ENCODE measurements at regions not wholly inside any gene's neighbourhood (a gene's known extent, or its start where the extent isn't known, plus 50 kb on each side); places are given as distances from the start of the nearest gene placed in this dataset.
A peak's percentile ranks its signal among the peaks of the same experiment; 100 is the strongest.

GRCh38 chr11:122339436-122340060, 223.5 kb upstream of the BLID start:
- Mint-ChIP-seq H3K36me3 (no peaks in the 10 kb centered on the region), H3K4me1 (no peaks in the 10 kb centered on the region), H3K4me3 (no peak overlapping the region), H3K27me3 (peaks cover 0 to 8% (median 0%) of the 10 kb centered on the region in 3 donors), H3K9me3 (peaks cover 0 to 20% (median 10%) of the 10 kb centered on the region in 7 donors), H3K27ac (no peak overlapping the region)
- no peak for ATAC-seq (ENCODE audit: low read depth in 2 of 2)
- no peak for DNase-seq

GRCh38 chr11:122337704-122338103, 221.7 kb upstream of the BLID start:
- Mint-ChIP-seq H3K36me3 (no peaks in the 10 kb centered on the region), H3K4me3 (no peak overlapping the region), H3K27me3 (peaks cover 7 to 14% (median 8%) of the 10 kb centered on the region in 3 donors), H3K9me3 (peaks cover 0 to 14% (median 6%) of the 10 kb centered on the region in 7 donors), H3K27ac (no peak overlapping the region), H3K4me1 (no peaks in the 10 kb centered on the region)
- ATAC-seq (ENCODE audit: low read depth in 2 of 2) (no peak), DNase-seq (no peak)

- Mint-ChIP-seq H3K4me1 (no peaks in the 10 kb centered on the region), H3K27me3 (peaks cover 7 to 16% (median 8%) of the 10 kb centered on the region in 3 donors), H3K27ac (no peak overlapping the region), H3K4me3 (no peak overlapping the region), H3K36me3 (no peaks in the 10 kb centered on the region), H3K9me3 (peaks cover 0 to 9% (median 3%) of the 10 kb centered on the region in 7 donors)
- DNase-seq (no peak), ATAC-seq (ENCODE audit: low read depth in 2 of 2) (no peak)
Measured at GRCh38 chr11:122337241-122337640, 221.2 kb upstream of the BLID start.

GRCh38 chr11:122336706-122337105, 220.7 kb upstream of the BLID start:
- ATAC-seq (ENCODE audit: low read depth in 2 of 2) = no peak
- no peak for DNase-seq
- Mint-ChIP-seq H3K27me3 (peaks cover 7 to 16% (median 8%) of the 10 kb centered on the region in 3 donors), H3K4me1 (no peaks in the 10 kb centered on the region), H3K27ac (no peak overlapping the region), H3K4me3 (no peak overlapping the region), H3K9me3 (peaks cover 0 to 8% (median 3%) of the 10 kb centered on the region in 7 donors), H3K36me3 (no peaks in the 10 kb centered on the region)

- Mint-ChIP-seq H3K36me3 (no peaks in the 10 kb centered on the region), H3K27me3 (peaks cover 7 to 12% (median 8%) of the 10 kb centered on the region in 3 donors), H3K27ac (peak overlapping the region in 1 of 6 donors; percentile 13), H3K4me1 (no peaks in the 10 kb centered on the region), H3K9me3 (peaks cover 0 to 5% (median 2%) of the 10 kb centered on the region in 7 donors), H3K4me3 (no peak overlapping the region)
- no peak for DNase-seq
- no peak for ATAC-seq (ENCODE audit: low read depth in 2 of 2)
Measured at GRCh38 chr11:122334546-122335339, 218.7 kb upstream of the BLID start.

GRCh38 chr11:122333467-122333866, 217.5 kb upstream of the BLID start:
- Mint-ChIP-seq H3K36me3 (no peaks in the 10 kb centered on the region), H3K27ac (no peak overlapping the region), H3K4me1 (no peaks in the 10 kb centered on the region), H3K9me3 (peaks cover 0 to 3% (median 2%) of the 10 kb centered on the region in 7 donors), H3K27me3 (peaks cover 7 to 12% (median 8%) of the 10 kb centered on the region in 3 donors), H3K4me3 (no peak overlapping the region)
- ATAC-seq (ENCODE audit: low read depth in 2 of 2) (no peak), DNase-seq (no peak)

- no peak overlapping the region for H3K4me3 Mint-ChIP-seq
- no peaks in the 10 kb centered on the region for H3K4me1 Mint-ChIP-seq
- peaks cover 0 to 3% (median 2%) of the 10 kb centered on the region in 7 donors for H3K9me3 Mint-ChIP-seq
- ATAC-seq (ENCODE audit: low read depth in 2 of 2) (no peak), DNase-seq (no peak)
- H3K36me3 Mint-ChIP-seq = no peaks in the 10 kb centered on the region
- peaks cover 7 to 12% (median 8%) of the 10 kb centered on the region in 3 donors for H3K27me3 Mint-ChIP-seq
- no peak overlapping the region for H3K27ac Mint-ChIP-seq
Measured at GRCh38 chr11:122331079-122331478, 215.1 kb upstream of the BLID start.

GRCh38 chr11:122330279-122330965, 214.4 kb upstream of the BLID start:
- ATAC-seq (ENCODE audit: low read depth in 2 of 2) = no peak
- H3K4me3 Mint-ChIP-seq = no peak overlapping the region
- H3K27me3 Mint-ChIP-seq = peaks cover 7 to 14% (median 8%) of the 10 kb centered on the region in 3 donors
- H3K4me1 Mint-ChIP-seq = no peaks in the 10 kb centered on the region
- no peak for DNase-seq
- peaks cover 0 to 3% (median 2%) of the 10 kb centered on the region in 7 donors for H3K9me3 Mint-ChIP-seq
- H3K27ac Mint-ChIP-seq = no peak overlapping the region
- no peaks in the 10 kb centered on the region for H3K36me3 Mint-ChIP-seq

GRCh38 chr11:122327528-122327927, 211.5 kb upstream of the BLID start:
- H3K36me3 Mint-ChIP-seq = no peaks in the 10 kb centered on the region
- no peak overlapping the region for H3K27ac Mint-ChIP-seq
- peaks cover 0 to 12% (median 0%) of the 10 kb centered on the region in 3 donors for H3K27me3 Mint-ChIP-seq
- DNase-seq = no peak
- H3K4me1 Mint-ChIP-seq = no peaks in the 10 kb centered on the region
- ATAC-seq (ENCODE audit: low read depth in 2 of 2) = no peak
- no peak overlapping the region for H3K4me3 Mint-ChIP-seq
- H3K9me3 Mint-ChIP-seq = peaks cover 0 to 3% (median 2%) of the 10 kb centered on the region in 7 donors

- Mint-ChIP-seq H3K4me1 (peaks cover 0 to 5% (median 0%) of the 10 kb centered on the region in 3 donors), H3K4me3 (no peak overlapping the region), H3K36me3 (no peaks in the 10 kb centered on the region), H3K27me3 (peaks cover 0 to 15% (median 6%) of the 10 kb centered on the region in 3 donors), H3K27ac (no peak overlapping the region), H3K9me3 (peaks cover 0 to 8% (median 0%) of the 10 kb centered on the region in 7 donors)
- ATAC-seq (ENCODE audit: low read depth in 2 of 2) = no peak
- no peak for DNase-seq
Measured at GRCh38 chr11:122323754-122324421, 207.9 kb upstream of the BLID start.

GRCh38 chr11:122322329-122322728, 206.3 kb upstream of the BLID start:
- H3K4me1 Mint-ChIP-seq = peaks cover 0 to 5% (median 0%) of the 10 kb centered on the region in 3 donors
- H3K27me3 Mint-ChIP-seq = peaks cover 0 to 15% (median 6%) of the 10 kb centered on the region in 3 donors
- H3K27ac Mint-ChIP-seq = peak overlapping the region in 1 of 6 donors; percentile 43
- ATAC-seq (ENCODE audit: low read depth in 2 of 2) (no peak), DNase-seq (no peak)
- no peak overlapping the region for H3K4me3 Mint-ChIP-seq
- H3K36me3 Mint-ChIP-seq = no peaks in the 10 kb centered on the region
- peaks cover 0 to 8% (median 0%) of the 10 kb centered on the region in 7 donors for H3K9me3 Mint-ChIP-seq

- Mint-ChIP-seq H3K4me1 (peaks cover 0 to 5% (median 0%) of the 10 kb centered on the region in 3 donors), H3K27ac (peak overlapping the region in 1 of 6 donors; percentile 15), H3K27me3 (peaks cover 0 to 12% (median 6%) of the 10 kb centered on the region in 3 donors), H3K9me3 (peaks cover 0 to 8% (median 0%) of the 10 kb centered on the region in 7 donors), H3K4me3 (no peak overlapping the region), H3K36me3 (no peaks in the 10 kb centered on the region)
- ATAC-seq (ENCODE audit: low read depth in 2 of 2) (no peak), DNase-seq (no peak)
Measured at GRCh38 chr11:122320671-122321070, 204.7 kb upstream of the BLID start.
